GM13976 (cell line): ENCODE measurements at regions not wholly inside any gene's neighbourhood (a gene's known extent, or its start where the extent isn't known, plus 50 kb on each side); places are given as distances from the start of the nearest gene placed in this dataset.
"Not testable (repeated sequence)": the region's sequence is repeated elsewhere in the genome, so short reads cannot be mapped to it uniquely, and the experiment has no call there.

Experiments used
- DNase-seq: peaks from one replicate; pipeline ENCODE4 v3.0.0; 2012; ENCODE audit warnings: low spot score
- in situ Hi-C: fragments of 300-500 bp; cut with MboI; formaldehyde crosslinking; loops from one replicate; pipeline ENCODE4 v1.12.0; 2022; ENCODE audit warnings: low sequenced_read_pairs, mixed read lengths, inconsistent platforms; ENCODE audit not compliant: unreplicated experiment
- TF ChIP-seq, protein P1 (sequence below): IDR thresholded peaks from 2 replicates; pipeline ENCODE4 v1.5.1; 2012; ENCODE audit warnings: borderline replicate concordance, mild to moderate bottlenecking; ENCODE audit not compliant: insufficient read depth; ENCODE audit errors: extremely low read depth, missing control alignments, control extremely low read depth

DNA sequence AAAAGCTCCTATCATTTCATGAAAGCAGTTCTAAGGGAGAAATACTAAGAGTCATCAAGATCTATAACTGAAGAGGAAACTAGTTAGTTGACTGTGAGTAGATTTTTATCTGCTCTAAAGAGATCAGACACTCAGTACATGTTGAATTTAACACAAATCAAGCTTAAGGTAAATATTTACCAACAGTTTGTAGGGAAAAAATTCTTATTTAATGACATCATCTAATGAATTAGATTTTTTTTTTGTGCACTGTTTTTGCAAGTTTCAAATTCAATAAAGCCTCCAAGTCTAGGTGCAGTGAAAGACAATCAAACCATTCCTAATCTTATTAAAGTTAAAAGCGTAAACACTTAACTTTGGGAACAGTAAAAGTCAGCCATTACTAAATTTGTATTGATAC is 93.0 kb upstream of the PRKD1 start:
- TF ChIP-seq, protein P1, sequence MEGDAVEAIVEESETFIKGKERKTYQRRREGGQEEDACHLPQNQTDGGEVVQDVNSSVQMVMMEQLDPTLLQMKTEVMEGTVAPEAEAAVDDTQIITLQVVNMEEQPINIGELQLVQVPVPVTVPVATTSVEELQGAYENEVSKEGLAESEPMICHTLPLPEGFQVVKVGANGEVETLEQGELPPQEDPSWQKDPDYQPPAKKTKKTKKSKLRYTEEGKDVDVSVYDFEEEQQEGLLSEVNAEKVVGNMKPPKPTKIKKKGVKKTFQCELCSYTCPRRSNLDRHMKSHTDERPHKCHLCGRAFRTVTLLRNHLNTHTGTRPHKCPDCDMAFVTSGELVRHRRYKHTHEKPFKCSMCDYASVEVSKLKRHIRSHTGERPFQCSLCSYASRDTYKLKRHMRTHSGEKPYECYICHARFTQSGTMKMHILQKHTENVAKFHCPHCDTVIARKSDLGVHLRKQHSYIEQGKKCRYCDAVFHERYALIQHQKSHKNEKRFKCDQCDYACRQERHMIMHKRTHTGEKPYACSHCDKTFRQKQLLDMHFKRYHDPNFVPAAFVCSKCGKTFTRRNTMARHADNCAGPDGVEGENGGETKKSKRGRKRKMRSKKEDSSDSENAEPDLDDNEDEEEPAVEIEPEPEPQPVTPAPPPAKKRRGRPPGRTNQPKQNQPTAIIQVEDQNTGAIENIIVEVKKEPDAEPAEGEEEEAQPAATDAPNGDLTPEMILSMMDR = no peak
- in situ Hi-C loops = no loop called here
- DNase-seq = no peak

DNA sequence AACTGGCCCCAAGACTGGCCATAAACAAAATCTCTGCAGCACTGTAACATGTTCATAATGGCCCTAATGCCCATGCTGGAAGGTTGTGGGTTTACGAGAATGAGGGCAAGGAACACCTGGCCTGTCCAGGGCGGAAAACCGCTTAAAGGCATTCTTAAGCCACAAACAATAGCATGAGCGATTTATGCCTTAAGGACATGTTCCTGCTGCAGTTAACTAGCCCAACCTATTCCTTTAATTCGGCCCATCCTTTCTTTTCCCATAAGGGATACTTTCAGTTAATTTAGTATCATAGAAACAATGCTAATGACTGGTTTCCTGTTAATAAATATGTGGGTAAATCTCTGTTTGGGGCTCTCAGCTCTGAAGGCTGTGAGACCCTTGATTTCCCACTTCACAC is 95.7 kb upstream of the PRKD1 start:
- in situ Hi-C loops, DNase-seq: not testable (repeated sequence)

DNA sequence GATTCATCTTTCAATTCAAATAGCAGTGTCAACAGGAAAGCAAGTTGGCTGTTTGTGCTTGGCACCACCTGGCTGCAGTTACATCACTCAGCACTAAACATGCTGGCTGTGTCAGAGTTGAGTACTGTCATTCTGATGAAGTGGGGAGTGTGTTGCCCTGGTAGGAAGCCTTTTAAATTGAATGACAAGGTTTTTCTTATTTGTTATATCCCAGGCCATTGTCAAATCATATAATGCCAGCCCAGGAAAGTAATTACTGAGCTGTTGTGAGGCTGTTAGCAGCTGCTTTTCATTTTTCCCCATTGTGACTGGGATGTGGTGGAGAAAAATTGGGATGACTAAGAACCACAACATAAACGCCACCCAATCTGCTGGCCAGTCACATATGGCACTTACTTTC is 106.5 kb upstream of the PRKD1 start:
- DNase-seq = no peak
- TF ChIP-seq, protein P1 = no peak
- in situ Hi-C loops = no loop called here

DNA sequence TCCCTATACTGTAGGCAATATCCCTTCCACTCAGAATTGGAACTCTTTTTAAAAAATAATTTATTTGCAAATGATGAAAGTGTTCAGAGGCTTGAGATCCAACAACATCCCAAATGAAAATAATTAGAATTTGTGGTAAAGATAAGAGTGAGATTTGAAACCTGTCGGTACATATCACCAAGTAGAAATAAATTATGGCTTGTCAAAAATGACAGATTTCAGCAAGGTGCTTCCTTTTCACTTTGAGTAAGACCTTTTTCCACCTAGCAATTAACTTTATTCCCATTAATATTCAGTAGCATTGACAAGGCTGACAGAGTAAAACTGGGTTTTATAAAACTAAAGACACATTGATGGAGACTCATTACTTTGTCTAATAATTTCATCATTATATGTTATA is 107.7 kb upstream of the PRKD1 start:
- TF ChIP-seq, protein P1 = no peak
- no peak for DNase-seq
- in situ Hi-C loops = no loop called here

DNA sequence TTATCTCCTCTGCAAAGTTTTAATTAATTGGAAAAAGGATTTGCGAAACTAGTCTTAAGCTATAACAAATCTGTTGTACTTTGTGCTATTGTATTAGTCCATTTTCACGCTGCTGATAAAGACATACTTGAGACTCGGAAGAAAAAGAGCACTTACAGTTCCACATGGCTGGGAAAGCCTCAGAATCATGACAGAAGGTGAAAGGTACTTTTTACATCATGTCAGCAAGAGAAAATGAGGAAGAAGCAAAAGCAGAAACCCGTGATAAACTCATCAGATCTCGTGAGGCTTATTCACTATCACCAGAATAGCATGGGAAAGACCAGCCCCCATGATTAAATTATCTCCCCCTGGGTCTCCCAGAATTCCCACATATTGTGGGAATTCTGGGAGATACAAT is 118.1 kb upstream of the PRKD1 start:
- no peak for DNase-seq
- TF ChIP-seq, protein P1 = no peak
- in situ Hi-C loops = no loop called here

DNA sequence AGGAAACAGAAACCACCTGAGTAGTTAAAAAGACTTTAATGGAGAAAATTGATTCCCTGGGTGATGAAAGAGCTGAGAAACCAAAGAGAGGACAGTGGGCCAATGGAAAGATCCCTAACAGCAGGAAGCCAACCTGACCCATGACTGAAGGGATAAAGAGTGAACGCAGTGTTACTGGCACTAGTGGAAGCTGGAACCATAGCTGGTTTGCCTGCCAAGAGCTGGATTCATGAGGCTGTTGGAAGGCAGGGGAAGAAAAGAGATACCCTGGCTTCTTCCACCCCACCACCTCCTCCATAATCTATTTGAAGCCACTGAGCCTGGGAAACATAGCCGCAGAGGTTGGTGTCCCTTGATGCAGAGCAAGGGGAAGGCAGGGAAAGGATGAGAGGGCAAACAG is 125.5 kb upstream of the PRKD1 start:
- in situ Hi-C loops = no loop called here
- no peak for DNase-seq
- TF ChIP-seq, protein P1 = no peak

DNA sequence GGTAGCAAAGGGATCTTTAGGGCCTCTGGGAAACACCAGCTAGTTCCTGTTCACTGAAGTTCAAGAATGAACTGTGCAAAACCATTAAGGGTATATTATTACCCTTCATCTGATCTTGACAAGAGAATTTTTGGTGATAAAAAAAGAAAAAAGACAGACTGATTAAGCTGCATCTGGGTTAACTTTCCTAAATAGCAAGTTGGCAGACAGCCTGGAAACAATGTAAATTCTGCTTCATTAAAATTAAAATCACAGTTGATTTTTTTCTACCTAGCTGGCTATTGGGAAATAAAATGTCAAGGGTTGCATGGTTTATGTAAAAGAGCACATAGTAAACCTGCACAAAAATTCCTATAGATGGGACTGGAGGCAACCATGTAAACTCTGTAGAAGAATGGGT is 126.6 kb upstream of the PRKD1 start:
- TF ChIP-seq, protein P1 = no peak
- in situ Hi-C loops = no loop called here
- DNase-seq = no peak

DNA sequence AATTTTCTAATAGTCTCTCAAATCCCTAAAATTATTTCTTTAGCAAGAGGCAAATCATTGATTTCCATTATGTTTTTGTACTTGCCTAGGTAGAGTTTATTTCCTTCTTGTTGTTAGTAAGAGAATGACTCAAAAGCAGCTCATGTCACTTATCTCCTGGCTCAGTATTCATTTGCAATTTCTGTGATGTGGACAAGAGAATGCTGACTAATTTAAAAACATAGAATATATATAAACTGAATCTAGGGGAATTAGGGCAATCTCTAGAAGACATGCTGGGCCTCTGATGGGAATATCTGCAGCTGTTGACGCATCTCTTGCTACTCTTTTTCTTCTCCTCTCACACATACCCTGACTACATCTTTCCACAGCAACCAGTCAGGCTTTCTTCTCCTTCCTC is 130.8 kb upstream of the PRKD1 start:
- in situ Hi-C loops = no loop called here
- TF ChIP-seq, protein P1 = no peak
- no peak for DNase-seq
